Spleen (tissue), 7 donors: ENCODE measurements at regions not wholly inside any gene's neighbourhood (a gene's known extent, or its start where the extent isn't known, plus 50 kb on each side); places are given as distances from the start of the nearest gene placed in this dataset.

Experiments
- POLR2A ChIP-seq, 3 donors: fragments of 450-650 bp; IDR thresholded peaks; one replicate each; pipeline ENCODE4 v1.5.1; 2017; ENCODE audit warnings: antibody characterized with exemption in 3 of 3, mild to moderate bottlenecking in 1 of 3
- TF ChIP-seq, protein P1 (sequence below), 11 experiments: fragments of 200-600 bp in 7 of 11; fragments of 450-650 bp in 4 of 11; sonication (generic) in 4 of 11; IDR thresholded peaks in 8 of 11; conservative IDR thresholded peaks in 3 of 11; 1 replicate in 7 of 11; 2 replicates in 4 of 11; pipeline versions ENCODE4 v1.4.0 to v1.8.0; 2016 to 2021; ENCODE audit warnings: antibody characterized with exemption in 11 of 11, inconsistent platforms in 4 of 11, mild to moderate bottlenecking in 1 of 11
- donor health status: DM: no; HTN: no; CAD: no; lungs with moderate emphysema.
- donor health status: DM: no; HTN: no; CAD: no.
- donor health status: DM: no; HTN: no; CAD: no.

DNA sequence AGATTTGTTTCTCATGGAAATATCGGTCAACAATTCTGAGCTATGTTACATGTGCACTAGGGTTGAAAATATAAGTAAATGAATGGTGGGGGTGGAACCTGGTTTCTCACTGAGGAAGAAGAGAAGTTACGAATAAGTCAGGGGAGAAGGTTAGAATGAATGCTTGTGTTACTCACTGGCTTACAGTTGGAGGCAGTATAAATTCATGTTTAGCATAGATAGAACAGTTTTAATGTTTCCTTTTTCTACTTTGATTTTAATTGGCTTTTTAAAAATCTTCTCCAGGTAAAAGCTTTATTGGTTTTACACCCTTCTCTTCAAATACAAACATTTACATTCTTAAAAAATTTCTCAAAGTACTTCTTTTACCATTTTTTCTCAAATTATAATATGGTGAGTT is 1113.7 kb downstream of the CDH11 start:
- TF ChIP-seq, protein P1, sequence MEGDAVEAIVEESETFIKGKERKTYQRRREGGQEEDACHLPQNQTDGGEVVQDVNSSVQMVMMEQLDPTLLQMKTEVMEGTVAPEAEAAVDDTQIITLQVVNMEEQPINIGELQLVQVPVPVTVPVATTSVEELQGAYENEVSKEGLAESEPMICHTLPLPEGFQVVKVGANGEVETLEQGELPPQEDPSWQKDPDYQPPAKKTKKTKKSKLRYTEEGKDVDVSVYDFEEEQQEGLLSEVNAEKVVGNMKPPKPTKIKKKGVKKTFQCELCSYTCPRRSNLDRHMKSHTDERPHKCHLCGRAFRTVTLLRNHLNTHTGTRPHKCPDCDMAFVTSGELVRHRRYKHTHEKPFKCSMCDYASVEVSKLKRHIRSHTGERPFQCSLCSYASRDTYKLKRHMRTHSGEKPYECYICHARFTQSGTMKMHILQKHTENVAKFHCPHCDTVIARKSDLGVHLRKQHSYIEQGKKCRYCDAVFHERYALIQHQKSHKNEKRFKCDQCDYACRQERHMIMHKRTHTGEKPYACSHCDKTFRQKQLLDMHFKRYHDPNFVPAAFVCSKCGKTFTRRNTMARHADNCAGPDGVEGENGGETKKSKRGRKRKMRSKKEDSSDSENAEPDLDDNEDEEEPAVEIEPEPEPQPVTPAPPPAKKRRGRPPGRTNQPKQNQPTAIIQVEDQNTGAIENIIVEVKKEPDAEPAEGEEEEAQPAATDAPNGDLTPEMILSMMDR (IDR thresholded peaks at IDR 0.05 in 8 of 11, conservative IDR thresholded peaks at IDR 0.05 in 3 of 11) = no peak
- no peak for TF ChIP-seq POLR2A (IDR thresholded peaks at IDR 0.05)
